PC-9 (cell line): ENCODE measurements at regions not wholly inside any gene's neighbourhood (a gene's known extent, or its start where the extent isn't known, plus 50 kb on each side); places are given as distances from the start of the nearest gene placed in this dataset.

Source experiments
- CTCF ChIP-seq: fragments of 200-600 bp; sonication (generic); conservative IDR thresholded peaks from 2 replicates; pipeline ENCODE4 v1.6.1; 2017; ENCODE audit warnings: mixed run types, antibody characterized with exemption, mild to moderate bottlenecking, moderate library complexity
- EZH2 ChIP-seq: fragments of 200-600 bp; sonication (generic); IDR thresholded peaks from 2 replicates; pipeline ENCODE4 v1.8.0; 2017; ENCODE audit warnings: antibody characterized with exemption, low read depth

GRCh38 chr4:20403290-20403689 is 151.6 kb downstream of the SLIT2 start:
- TF ChIP-seq CTCF (no peak), EZH2 (no peak)
